GM12878 (cell line): ENCODE measurements at regions not wholly inside any gene's neighbourhood (a gene's known extent, or its start where the extent isn't known, plus 50 kb on each side); places are given as distances from the start of the nearest gene placed in this dataset.

Experiments used
- GATAD2B ChIP-seq: fragments of 450-650 bp; conservative IDR thresholded peaks from 2 replicates; pipeline ENCODE4 v1.6.1; 2017; ENCODE audit warnings: low read depth, mild to moderate bottlenecking, moderate library complexity
- NFIC ChIP-seq: IDR thresholded peaks from 2 replicates; pipeline ENCODE4 v1.6.1; 2012; ENCODE audit warnings: low read depth, mild to moderate bottlenecking, inconsistent platforms, low read length, moderate library complexity
- NFXL1 ChIP-seq: fragments of 450-650 bp; IDR thresholded peaks from 2 replicates; pipeline ENCODE4 v1.6.1; 2017; ENCODE audit warnings: antibody characterized with exemption, mild to moderate bottlenecking, borderline replicate concordance
- NRF1 ChIP-seq: conservative IDR thresholded peaks from 2 replicates; pipeline ENCODE4 v1.6.1; 2011; ENCODE audit warnings: mild to moderate bottlenecking, low read depth, low read length, improper control_type of control experiment
- PAX5 ChIP-seq: IDR thresholded peaks from 2 replicates; pipeline ENCODE4 v1.6.1; 2011; ENCODE audit warnings: low read depth, low read length, borderline replicate concordance
- RB1 ChIP-seq: fragments of 450-650 bp; formaldehyde crosslinking; IDR thresholded peaks from 2 replicates; pipeline ENCODE4 v1.6.1; 2017; ENCODE audit warnings: mild to moderate bottlenecking, borderline replicate concordance
- SMC3 ChIP-seq: IDR thresholded peaks from 2 replicates; pipeline ENCODE4 v1.6.1; 2011; ENCODE audit warnings: low read length, improper control_type of control experiment, borderline replicate concordance
- STAT3 ChIP-seq: IDR thresholded peaks from 2 replicates; pipeline ENCODE4 v1.6.1; 2011; ENCODE audit warnings: low read depth, low read length, improper control_type of control experiment
- TF ChIP-seq, protein P1 (sequence below): fragments of 450-650 bp; IDR thresholded peaks from 2 replicates; pipeline ENCODE4 v1.6.1; 2017; ENCODE audit warnings: mild to moderate bottlenecking, moderate library complexity
- TF ChIP-seq, protein P2 (sequence below): fragments of 450-650 bp; IDR thresholded peaks from 2 replicates; pipeline ENCODE4 v1.6.1; 2014; ENCODE audit warnings: mild to moderate bottlenecking

- TF ChIP-seq, protein P1, sequence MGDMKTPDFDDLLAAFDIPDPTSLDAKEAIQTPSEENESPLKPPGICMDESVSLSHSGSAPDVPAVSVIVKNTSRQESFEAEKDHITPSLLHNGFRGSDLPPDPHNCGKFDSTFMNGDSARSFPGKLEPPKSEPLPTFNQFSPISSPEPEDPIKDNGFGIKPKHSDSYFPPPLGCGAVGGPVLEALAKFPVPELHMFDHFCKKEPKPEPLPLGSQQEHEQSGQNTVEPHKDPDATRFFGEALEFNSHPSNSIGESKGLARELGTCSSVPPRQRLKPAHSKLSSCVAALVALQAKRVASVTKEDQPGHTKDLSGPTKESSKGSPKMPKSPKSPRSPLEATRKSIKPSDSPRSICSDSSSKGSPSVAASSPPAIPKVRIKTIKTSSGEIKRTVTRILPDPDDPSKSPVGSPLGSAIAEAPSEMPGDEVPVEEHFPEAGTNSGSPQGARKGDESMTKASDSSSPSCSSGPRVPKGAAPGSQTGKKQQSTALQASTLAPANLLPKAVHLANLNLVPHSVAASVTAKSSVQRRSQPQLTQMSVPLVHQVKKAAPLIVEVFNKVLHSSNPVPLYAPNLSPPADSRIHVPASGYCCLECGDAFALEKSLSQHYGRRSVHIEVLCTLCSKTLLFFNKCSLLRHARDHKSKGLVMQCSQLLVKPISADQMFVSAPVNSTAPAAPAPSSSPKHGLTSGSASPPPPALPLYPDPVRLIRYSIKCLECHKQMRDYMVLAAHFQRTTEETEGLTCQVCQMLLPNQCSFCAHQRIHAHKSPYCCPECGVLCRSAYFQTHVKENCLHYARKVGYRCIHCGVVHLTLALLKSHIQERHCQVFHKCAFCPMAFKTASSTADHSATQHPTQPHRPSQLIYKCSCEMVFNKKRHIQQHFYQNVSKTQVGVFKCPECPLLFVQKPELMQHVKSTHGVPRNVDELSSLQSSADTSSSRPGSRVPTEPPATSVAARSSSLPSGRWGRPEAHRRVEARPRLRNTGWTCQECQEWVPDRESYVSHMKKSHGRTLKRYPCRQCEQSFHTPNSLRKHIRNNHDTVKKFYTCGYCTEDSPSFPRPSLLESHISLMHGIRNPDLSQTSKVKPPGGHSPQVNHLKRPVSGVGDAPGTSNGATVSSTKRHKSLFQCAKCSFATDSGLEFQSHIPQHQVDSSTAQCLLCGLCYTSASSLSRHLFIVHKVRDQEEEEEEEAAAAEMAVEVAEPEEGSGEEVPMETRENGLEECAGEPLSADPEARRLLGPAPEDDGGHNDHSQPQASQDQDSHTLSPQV, result no peak
- no peak for TF ChIP-seq NRF1
- TF ChIP-seq NFXL1, result no peak
- TF ChIP-seq NFIC, result no peak
- TF ChIP-seq, protein P2, sequence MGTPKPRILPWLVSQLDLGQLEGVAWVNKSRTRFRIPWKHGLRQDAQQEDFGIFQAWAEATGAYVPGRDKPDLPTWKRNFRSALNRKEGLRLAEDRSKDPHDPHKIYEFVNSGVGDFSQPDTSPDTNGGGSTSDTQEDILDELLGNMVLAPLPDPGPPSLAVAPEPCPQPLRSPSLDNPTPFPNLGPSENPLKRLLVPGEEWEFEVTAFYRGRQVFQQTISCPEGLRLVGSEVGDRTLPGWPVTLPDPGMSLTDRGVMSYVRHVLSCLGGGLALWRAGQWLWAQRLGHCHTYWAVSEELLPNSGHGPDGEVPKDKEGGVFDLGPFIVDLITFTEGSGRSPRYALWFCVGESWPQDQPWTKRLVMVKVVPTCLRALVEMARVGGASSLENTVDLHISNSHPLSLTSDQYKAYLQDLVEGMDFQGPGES, result no peak
- TF ChIP-seq PAX5, result no peak
- no peak for TF ChIP-seq GATAD2B
- TF ChIP-seq SMC3, result no peak
- TF ChIP-seq RB1, result no peak
- TF ChIP-seq STAT3, result no peak
Observed at GRCh38 chr1:178646821-178647220, 78.2 kb upstream of the RALGPS2 start (continued).
